Erythroblast (primary cell): ENCODE measurements at regions not wholly inside any gene's neighbourhood (a gene's known extent, or its start where the extent isn't known, plus 50 kb on each side); places are given as distances from the start of the nearest gene placed in this dataset.
A peak's percentile ranks its signal among the peaks of the same experiment; 100 is the strongest.

Experiments used
- DNase-seq, 2 experiments: peaks; one replicate each; lab custom pipeline; 2025; lab: John Stamatoyannopoulos, UW
- GATA1 ChIP-seq: IDR thresholded peaks from 2 replicates; pipeline ENCODE4 v1.6.1; 2011; ENCODE audit warnings: low read depth, mild to moderate bottlenecking, control low read depth, low read length, moderate library complexity
- POLR2A ChIP-seq: IDR thresholded peaks from 2 replicates; pipeline ENCODE4 v1.6.1; 2011; ENCODE audit warnings: mild to moderate bottlenecking, low read length

- no peak for TF ChIP-seq GATA1
- TF ChIP-seq POLR2A, result no peak
- no peak for DNase-seq
Observed at GRCh38 chr19:30225676-30226463, 146.3 kb upstream of the ZNF536 start.

GRCh38 chr19:30226464-30227011, 145.6 kb upstream of the ZNF536 start:
- no peak for DNase-seq
- TF ChIP-seq GATA1 (no peak), POLR2A (no peak)

- DNase-seq, result no peak
Observed at GRCh38 chr19:30227012-30227621, 145.1 kb upstream of the ZNF536 start.

GRCh38 chr19:30227661-30228112, 144.5 kb upstream of the ZNF536 start:
- DNase-seq, result peak; percentile 28 to 45
- no peak for TF ChIP-seq POLR2A
- TF ChIP-seq GATA1, result no peak

More at GRCh38 chr19:30227012-30227621, 145.1 kb upstream of the ZNF536 start:
- TF ChIP-seq GATA1 (no peak), POLR2A (no peak)

DNA sequence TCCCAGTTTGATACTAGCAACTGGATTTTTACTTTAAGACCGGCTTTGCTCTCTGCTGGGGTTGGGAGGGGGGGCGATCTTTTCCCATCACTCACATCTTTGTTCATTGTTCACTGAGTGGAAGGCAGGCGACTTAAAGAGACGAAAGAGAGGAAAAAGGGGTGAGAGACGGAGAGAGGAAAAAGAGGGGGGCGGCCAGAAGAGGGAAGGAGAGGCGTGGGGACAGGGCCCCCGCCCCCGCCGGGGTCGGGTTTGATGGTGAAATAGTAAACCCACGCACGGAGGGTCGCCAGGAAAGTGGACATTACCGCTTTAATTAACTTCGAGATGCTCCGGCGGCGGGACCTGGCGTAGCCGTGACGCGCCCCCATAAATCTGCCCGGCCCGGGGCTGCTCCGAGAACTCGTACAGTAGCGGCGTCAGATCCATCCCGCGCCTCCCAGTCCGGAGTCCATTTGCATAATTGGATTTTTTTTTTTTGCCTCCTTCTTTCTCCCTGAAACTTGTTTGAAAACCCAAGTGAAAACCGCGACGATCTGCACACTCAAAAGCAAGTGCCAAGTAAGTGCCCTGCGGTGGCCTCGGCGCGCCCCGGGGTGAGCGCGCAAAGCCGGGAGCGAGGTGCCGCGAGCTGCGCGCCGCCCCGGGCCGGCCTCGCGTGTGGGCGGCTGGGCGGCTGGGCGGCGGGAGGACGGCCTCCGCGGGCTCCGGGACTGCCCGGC, 143.9 kb upstream of the ZNF536 start:
- DNase-seq, result no peak
- TF ChIP-seq GATA1, result no peak
- no peak for TF ChIP-seq POLR2A

GRCh38 chr19:30228835-30229524, 143.2 kb upstream of the ZNF536 start:
- no peak for DNase-seq
- no peak for TF ChIP-seq GATA1

DNA sequence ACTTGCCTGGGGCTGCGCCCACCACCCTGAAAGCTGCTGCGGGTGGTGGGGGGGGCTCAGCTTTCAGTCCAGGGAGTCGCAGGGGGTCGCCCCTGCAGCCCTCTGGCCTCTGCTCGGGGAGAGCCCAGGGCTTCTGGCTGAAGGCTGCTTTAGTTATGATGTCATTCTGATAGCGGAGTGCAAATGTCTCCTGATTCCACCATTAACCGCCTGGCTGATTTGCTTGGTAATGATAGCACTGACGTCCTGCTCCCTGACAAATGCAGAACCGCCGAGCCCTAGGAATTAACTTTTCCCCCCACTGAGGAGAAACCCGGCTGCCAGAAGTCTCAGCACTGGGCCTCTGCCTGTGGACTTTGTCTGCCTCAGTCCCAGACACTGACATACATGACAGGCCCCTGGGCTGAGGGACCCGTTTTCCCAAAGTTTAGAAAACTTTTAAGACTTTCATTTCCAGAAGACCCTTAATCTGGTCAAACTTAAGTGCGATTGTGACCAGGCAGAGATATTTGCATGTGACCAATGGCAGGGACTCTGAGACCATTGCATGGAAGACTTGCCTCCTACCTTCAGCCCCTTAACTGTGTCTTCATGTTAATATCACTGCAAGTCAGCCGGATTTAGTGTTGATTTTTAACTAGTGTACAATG, 142.5 kb upstream of the ZNF536 start:
- TF ChIP-seq POLR2A (no peak), GATA1 (no peak)
- no peak for DNase-seq

GRCh38 chr19:30231408-30232318, 140.5 kb upstream of the ZNF536 start:
- TF ChIP-seq POLR2A, result no peak
- no peak for TF ChIP-seq GATA1
- no peak for DNase-seq

- TF ChIP-seq POLR2A (no peak), GATA1 (no peak)
Observed at GRCh38 chr19:30233375-30233774, 138.8 kb upstream of the ZNF536 start.

DNA sequence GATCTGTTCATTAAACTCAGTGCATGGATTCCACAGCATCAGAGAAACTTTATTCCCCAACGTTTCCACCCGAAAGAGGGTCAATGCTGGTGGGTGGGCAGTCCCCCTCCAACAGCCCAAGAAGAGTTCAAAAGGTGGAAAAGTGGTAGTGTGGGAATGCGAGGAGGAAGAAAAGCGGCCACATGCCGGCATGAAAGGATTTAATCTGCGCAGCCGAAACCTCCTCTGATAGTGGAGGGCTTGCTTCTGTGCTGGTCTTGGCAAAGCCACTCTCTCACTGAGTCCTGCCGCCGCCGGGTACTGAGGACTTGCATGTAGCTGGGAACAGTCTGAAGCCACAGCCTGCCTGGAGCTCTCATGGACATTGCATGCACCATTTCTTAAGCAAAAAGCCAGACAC, 136.2 kb upstream of the ZNF536 start:
- TF ChIP-seq POLR2A, result no peak
- TF ChIP-seq GATA1, result no peak
- DNase-seq, result no peak

More at GRCh38 chr19:30233375-30233774, 138.8 kb upstream of the ZNF536 start:
- no peak for DNase-seq

- TF ChIP-seq POLR2A, result no peak
- TF ChIP-seq GATA1, result no peak
- DNase-seq, result no peak
Observed at GRCh38 chr19:30236587-30236986, 135.6 kb upstream of the ZNF536 start.

DNA sequence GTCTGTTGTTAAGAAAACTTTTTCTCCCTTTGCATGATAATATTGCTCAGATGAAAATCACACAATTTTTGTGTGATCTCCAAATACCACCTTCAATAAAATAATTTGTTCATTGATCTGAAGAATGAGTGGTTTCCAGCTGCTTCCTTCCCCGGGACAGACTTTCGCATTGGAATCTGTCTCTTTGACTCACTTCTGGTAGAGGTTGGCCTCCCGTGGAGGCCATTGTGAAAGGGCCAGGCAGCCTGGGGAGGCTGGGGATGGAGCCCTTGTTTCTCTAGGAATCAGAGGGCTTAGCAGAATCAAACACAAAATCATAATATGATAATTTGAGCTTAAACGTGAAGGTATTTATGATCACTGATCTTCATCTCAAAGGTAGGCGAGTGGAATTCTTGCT, 135.0 kb upstream of the ZNF536 start:
- DNase-seq, result no peak
- TF ChIP-seq POLR2A (no peak), GATA1 (no peak)
